HL-60 (cell line): ENCODE measurements at regions not wholly inside any gene's neighbourhood (a gene's known extent, or its start where the extent isn't known, plus 50 kb on each side); places are given as distances from the start of the nearest gene placed in this dataset.

Experiments
- DNase-seq, 2 experiments: peaks; one replicate each; pipeline ENCODE4 v3.0.0-alpha.2; 2010 to 2020; ENCODE audit warnings: low read depth in 1 of 2, low spot score in 1 of 2
- H3K27ac ChIP-seq: fragments of 250-450 bp; sonication (Bioruptor Pico); replicated peaks from 2 replicates; pipeline ENCODE4 v1.5.1; 2020; ENCODE audit warnings: mild to moderate bottlenecking, moderate library complexity
- H3K27me3 ChIP-seq: fragments of 250-450 bp; sonication (Bioruptor Pico); 2 replicates; pipeline ENCODE4 v1.5.1; 2021; ENCODE audit warnings: mild to moderate bottlenecking, moderate library complexity; ENCODE audit not compliant: insufficient read depth, poor library complexity, severe bottlenecking
- H3K4me3 ChIP-seq: replicated peaks from 2 replicates; pipeline ENCODE4 v1.5.1; 2011; ENCODE audit warnings: mild to moderate bottlenecking, control low read depth, low read length; ENCODE audit not compliant: insufficient read depth
- CTCF ChIP-seq: IDR thresholded peaks from one replicate; pipeline ENCODE4 v1.5.1; 2011; ENCODE audit warnings: low read length, control low read depth, inconsistent platforms; ENCODE audit not compliant: insufficient read depth
- GABPA ChIP-seq: IDR thresholded peaks from 2 replicates; pipeline ENCODE4 v1.6.1; 2012; ENCODE audit warnings: low read depth
- POLR2AphosphoS5 ChIP-seq: IDR thresholded peaks from 2 replicates; pipeline ENCODE4 v1.6.1; 2012; ENCODE audit warnings: low read depth
- REST ChIP-seq: IDR thresholded peaks from 2 replicates; pipeline ENCODE4 v1.6.1; 2012; ENCODE audit warnings: low read depth; ENCODE audit not compliant: insufficient replicate concordance
- SPI1 ChIP-seq: IDR thresholded peaks from 2 replicates; pipeline ENCODE4 v1.6.1; 2012; ENCODE audit warnings: low read depth, mild to moderate bottlenecking, borderline replicate concordance

GRCh38 chr11:92458486-92458885, 233.9 kb downstream of the FAT3 start:
- H3K27ac ChIP-seq, result no peak overlapping the region
- H3K27me3 ChIP-seq, result no peaks in the 10 kb centered on the region
- TF ChIP-seq REST, result no peak
- no peak for TF ChIP-seq SPI1
- no peak for TF ChIP-seq POLR2AphosphoS5
- TF ChIP-seq CTCF, result no peak
- TF ChIP-seq GABPA, result no peak
- DNase-seq, result no peak
- no peak overlapping the region for H3K4me3 ChIP-seq

GRCh38 chr11:92460213-92460612, 235.6 kb downstream of the FAT3 start:
- DNase-seq, result no peak
- no peak overlapping the region for H3K27ac ChIP-seq
- no peak overlapping the region for H3K4me3 ChIP-seq
- H3K27me3 ChIP-seq, result no peaks in the 10 kb centered on the region
- TF ChIP-seq CTCF (no peak), SPI1 (no peak), REST (no peak), GABPA (no peak), POLR2AphosphoS5 (no peak)

- Histone ChIP-seq H3K27me3 (no peaks in the 10 kb centered on the region), H3K27ac (no peak overlapping the region), H3K4me3 (no peak overlapping the region)
- TF ChIP-seq POLR2AphosphoS5 (no peak), CTCF (no peak), GABPA (no peak), REST (no peak), SPI1 (no peak)
- DNase-seq, result no peak
Observed at GRCh38 chr11:92461447-92461846, 236.8 kb downstream of the FAT3 start.
